Activated T-cell treated with anti-CD3 and anti-CD28 coated beads, Interleukin-2, amount 50 U/mL, for 24 hours (primary cell): ENCODE measurements at regions not wholly inside any gene's neighbourhood (a gene's known extent, or its start where the extent isn't known, plus 50 kb on each side); places are given as distances from the start of the nearest gene placed in this dataset.
A peak's percentile ranks its signal among the peaks of the same experiment; 100 is the strongest.

ENCODE experiments used
- DNase-seq: peaks from one replicate; pipeline ENCODE4 v3.0.0-alpha.2; 2020
- H3K27ac Mint-ChIP-seq: 2 replicates; pipeline ENCODE4 v1.8.0; 2020; ENCODE audit warnings: mild to moderate bottlenecking, mixed read lengths
- H3K27me3 Mint-ChIP-seq: 2 replicates; pipeline ENCODE4 v1.8.0; 2020; ENCODE audit warnings: mixed read lengths
- H3K36me3 Mint-ChIP-seq: 2 replicates; pipeline ENCODE4 v1.8.0; 2020; ENCODE audit warnings: low read depth, mixed read lengths
- H3K4me1 Mint-ChIP-seq: 2 replicates; pipeline ENCODE4 v1.8.0; 2020; ENCODE audit warnings: low read depth, mixed read lengths
- H3K4me3 Mint-ChIP-seq: 2 replicates; pipeline ENCODE4 v1.8.0; 2020; ENCODE audit warnings: mild to moderate bottlenecking, moderate library complexity, mixed read lengths
- H3K9me3 Mint-ChIP-seq: 2 replicates; pipeline ENCODE4 v1.8.0; 2020; ENCODE audit warnings: mixed read lengths

DNA sequence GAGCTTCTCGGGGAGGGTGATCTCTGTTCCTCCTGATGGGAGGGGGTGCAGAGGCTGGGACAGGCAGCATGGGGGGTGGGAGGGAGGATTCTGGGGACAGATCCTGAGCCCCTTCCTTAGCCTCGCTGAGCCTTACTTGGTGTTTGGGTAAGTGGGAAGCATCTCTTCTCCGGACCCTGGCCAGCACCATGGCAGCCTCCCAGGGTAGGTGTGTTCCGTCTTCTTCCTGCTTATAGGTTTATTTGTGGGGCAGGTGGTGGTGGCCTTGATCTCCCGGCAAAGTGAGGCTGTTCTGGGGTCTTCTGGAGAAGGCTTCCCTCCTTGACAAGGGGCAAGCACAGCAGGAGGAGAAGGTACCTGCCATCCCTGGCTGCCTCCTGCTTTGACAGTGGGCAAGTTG, 226.9 kb downstream of the GLRX3 start:
- Mint-ChIP-seq H3K9me3 (peaks cover 6% of the 10 kb centered on the region), H3K4me1 (no peaks in the 10 kb centered on the region), H3K27ac (no peak overlapping the region), H3K27me3 (peaks cover 2% of the 10 kb centered on the region), H3K4me3 (no peak overlapping the region), H3K36me3 (no peaks in the 10 kb centered on the region)
- peak; percentile 11 for DNase-seq

DNA sequence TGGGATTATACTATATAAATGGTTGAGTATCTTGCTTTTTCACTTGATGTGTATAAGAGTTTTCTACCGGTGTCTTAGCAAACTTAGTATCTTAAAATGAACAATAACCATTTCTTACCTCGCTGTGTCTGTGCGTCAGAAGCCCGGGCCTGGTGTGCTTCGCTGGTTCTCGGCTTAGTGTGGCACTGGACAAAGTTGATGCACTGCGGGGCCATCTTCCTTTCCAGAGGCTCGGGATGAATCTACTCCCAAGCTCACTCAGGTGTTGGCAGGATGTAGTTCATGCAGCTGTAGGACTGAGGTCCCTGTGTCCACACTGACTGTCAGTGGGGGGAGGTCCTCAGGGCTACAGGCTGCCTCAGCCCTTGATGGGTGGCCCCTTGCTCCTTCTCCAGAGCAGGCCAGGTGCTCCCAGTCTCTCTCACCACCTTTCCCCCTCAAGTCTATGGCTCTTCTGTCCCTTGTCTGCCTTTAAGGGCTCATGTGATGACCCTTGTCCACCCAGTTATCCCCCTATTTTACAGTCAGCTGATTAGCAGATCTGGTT, 227.8 kb downstream of the GLRX3 start:
- no peak for DNase-seq
- Mint-ChIP-seq H3K9me3 (peaks cover 6% of the 10 kb centered on the region), H3K36me3 (no peaks in the 10 kb centered on the region), H3K27ac (no peak overlapping the region), H3K4me3 (no peak overlapping the region), H3K27me3 (peaks cover 2% of the 10 kb centered on the region), H3K4me1 (no peaks in the 10 kb centered on the region)

DNA sequence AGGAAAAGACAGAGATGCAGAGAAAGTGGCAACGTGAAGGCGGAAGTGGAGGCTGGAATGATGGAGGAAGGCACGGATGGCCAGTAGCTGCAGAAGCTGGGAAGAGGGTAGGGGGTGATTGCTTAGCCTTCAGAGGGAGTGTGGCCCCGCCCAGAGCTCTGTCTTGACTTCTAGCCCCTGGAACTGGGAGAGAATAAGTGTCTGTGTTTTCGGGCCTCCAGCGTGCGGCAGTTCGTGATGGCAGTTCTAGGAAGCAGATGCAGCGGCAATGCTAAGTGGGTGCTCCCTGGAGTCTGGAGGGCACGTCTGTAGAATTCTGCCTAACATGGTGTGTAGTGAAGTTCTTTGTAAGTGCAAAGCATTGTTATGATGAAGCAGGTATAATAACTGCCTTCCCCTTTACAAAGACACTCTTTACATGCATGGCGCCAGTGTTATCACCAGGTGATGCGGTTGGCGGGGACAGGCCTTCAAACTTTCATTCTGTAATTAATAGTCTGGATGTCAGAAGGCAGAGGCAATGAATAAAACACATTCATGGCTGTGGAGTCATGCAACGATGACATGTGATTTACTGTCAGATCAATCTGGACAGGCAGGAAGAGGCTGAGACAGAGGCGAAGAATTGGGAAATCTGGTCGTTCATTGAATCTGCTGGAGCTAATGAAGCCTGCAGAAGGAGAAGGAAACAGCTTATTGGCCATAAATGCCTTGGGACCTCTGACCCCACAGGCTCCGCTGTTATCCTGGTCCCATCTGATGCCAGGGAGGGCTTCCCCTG, 228.6 kb downstream of the GLRX3 start:
- peak; percentile 6 for DNase-seq
- peaks cover 2% of the 10 kb centered on the region for H3K27me3 Mint-ChIP-seq
- H3K27ac Mint-ChIP-seq: no peak overlapping the region
- H3K4me3 Mint-ChIP-seq: no peak overlapping the region
- no peaks in the 10 kb centered on the region for H3K36me3 Mint-ChIP-seq
- H3K9me3 Mint-ChIP-seq: peaks cover 2% of the 10 kb centered on the region
- H3K4me1 Mint-ChIP-seq: no peaks in the 10 kb centered on the region

DNA sequence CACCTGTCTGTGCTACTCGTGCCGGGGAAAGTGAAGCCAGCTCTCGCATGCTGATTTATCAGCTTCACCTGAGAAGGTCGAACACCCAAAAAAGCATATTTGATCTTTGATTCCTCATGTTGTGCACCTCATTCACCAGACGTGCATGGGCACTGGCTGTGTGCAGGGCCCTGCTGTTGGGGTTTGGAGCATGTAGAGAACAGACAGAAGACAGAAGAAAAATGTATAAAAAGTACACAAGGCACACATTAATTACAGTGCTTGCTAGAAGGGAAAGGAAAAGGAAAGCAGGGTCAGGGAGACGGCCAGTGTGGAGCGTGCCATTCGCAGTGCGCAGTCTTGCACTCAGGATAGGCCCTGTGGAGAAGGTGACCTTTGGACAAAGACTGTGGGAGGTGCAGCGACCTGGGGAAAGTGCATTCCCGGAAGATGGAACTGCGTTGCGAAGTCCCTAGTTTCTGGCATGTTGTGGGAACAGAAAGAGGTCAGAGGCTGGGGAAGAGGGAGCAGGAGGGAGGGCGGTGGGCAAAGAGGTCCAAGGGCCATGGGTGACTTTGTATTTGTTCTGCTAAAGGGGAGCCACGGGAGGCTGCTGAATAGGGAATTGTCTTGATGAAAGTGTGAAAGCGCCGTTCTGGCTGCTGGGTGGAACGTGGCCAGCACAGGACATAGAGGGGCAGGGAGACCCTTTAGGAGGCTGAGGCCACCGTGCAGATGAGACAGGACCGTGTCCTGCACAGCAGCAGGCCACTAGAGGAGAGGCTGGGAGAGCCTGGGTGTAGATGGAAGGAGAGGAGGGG, 232.8 kb downstream of the GLRX3 start:
- Mint-ChIP-seq H3K9me3 (peaks cover 2% of the 10 kb centered on the region), H3K36me3 (no peaks in the 10 kb centered on the region), H3K27me3 (no peaks in the 10 kb centered on the region), H3K27ac (no peak overlapping the region), H3K4me1 (no peaks in the 10 kb centered on the region), H3K4me3 (no peak overlapping the region)
- DNase-seq: peak; percentile 8

DNA sequence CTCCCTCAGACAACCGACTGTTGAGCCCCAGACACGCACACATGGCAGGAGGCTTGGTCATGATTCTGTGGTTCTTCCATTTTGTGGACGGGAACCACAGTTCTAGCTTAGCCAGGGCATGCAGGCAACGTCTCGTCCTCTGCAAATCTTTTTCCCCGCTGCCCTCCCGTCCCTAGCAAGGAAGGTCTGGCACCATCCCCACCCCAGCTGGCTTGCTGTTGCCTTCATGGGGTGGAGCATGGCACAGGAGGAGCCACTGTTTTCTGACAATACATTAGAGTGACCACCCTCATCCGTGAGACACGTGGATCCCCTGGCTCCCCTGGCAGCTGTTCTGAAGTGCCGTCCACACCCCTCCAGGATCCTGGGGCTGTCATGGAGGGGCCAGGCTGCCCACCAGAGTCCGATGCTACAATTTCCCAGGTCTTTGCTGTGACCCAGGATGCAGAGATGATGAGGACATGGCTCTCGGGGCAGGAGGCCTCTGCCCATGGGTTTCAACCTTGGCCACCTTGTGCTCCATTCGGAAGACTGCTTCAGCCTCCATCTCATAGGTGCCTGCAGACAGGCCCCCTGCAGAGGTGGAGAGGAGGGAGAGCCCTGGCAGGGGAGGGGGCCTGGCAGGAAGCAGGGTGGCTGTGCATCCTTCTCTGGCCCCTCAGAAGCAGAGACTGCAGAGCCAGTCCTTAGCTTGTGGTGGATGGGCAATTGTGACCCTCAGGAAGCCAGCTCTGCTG, 233.6 kb downstream of the GLRX3 start:
- DNase-seq: peak; percentile 17
- H3K36me3 Mint-ChIP-seq: no peaks in the 10 kb centered on the region
- H3K27ac Mint-ChIP-seq: no peak overlapping the region
- H3K27me3 Mint-ChIP-seq: no peaks in the 10 kb centered on the region
- H3K9me3 Mint-ChIP-seq: peaks cover 2% of the 10 kb centered on the region
- no peaks in the 10 kb centered on the region for H3K4me1 Mint-ChIP-seq
- no peak overlapping the region for H3K4me3 Mint-ChIP-seq

DNA sequence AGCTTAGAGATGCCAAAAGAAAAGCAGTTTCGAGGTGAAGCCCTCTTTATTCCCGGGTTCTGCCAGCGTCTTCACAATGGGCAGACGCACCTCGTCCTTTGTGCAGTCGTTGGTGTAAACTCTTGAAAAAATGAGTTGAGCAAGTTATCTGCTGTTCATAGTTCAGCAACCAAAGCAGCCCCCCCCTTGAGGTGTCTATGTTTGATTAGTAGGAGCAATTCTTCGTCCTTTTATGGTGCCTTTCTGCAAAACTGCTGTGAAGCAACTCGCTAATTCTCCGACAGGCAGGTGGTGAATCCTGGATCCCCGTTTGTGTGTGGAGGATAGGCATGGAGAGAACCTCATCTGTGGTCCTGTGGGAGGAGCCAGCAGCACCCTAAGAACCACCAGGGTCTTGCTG, 234.5 kb downstream of the GLRX3 start:
- Mint-ChIP-seq H3K9me3 (peaks cover 2% of the 10 kb centered on the region), H3K36me3 (no peaks in the 10 kb centered on the region), H3K4me3 (no peak overlapping the region), H3K27me3 (no peaks in the 10 kb centered on the region), H3K27ac (no peak overlapping the region), H3K4me1 (no peaks in the 10 kb centered on the region)
- no peak for DNase-seq

DNA sequence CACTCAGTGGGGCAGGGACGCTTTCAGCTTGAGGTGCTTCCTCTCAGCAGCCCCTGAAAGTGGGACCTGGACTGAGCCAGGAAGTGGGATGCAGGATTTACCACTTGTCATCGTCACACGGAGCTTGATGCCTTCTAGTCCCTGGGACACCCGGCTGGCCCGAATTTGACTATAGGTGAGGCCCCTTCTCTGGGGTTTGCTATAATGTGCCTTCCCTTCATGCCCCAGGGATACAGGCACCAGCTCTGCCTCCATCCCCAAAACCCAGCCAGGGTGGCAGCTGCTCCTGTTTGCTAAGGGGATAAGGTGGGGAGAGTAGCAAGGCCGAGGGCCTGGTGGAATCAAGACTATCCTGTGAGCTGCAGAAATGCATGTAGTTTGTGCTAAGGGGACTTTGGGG, 235.0 kb downstream of the GLRX3 start:
- H3K4me3 Mint-ChIP-seq: no peak overlapping the region
- no peak for DNase-seq
- no peaks in the 10 kb centered on the region for H3K4me1 Mint-ChIP-seq
- no peak overlapping the region for H3K27ac Mint-ChIP-seq
- H3K27me3 Mint-ChIP-seq: no peaks in the 10 kb centered on the region
- H3K9me3 Mint-ChIP-seq: no peaks in the 10 kb centered on the region
- H3K36me3 Mint-ChIP-seq: no peaks in the 10 kb centered on the region

DNA sequence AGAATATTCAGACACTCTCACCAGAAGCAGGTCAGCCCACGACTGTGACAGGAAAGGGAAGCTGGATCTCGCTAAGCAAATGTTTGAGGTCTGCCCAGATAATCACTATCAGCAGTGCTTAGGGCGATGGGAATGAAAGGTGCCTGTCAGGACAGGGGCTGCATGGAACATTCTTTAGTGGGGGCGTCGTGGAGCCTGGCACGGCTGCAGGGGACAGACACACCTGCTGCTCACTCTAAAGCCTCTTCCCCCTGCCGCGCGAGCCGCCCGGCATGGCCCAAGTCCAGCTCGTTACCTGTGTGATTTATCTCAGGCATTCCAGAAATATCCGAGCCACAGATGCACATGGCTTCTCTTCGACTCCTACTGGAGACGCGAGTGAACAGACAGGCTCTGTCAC, 235.5 kb downstream of the GLRX3 start:
- Mint-ChIP-seq H3K27ac (no peak overlapping the region), H3K27me3 (no peaks in the 10 kb centered on the region), H3K9me3 (no peaks in the 10 kb centered on the region), H3K36me3 (no peaks in the 10 kb centered on the region), H3K4me3 (no peak overlapping the region), H3K4me1 (no peaks in the 10 kb centered on the region)
- DNase-seq: no peak

DNA sequence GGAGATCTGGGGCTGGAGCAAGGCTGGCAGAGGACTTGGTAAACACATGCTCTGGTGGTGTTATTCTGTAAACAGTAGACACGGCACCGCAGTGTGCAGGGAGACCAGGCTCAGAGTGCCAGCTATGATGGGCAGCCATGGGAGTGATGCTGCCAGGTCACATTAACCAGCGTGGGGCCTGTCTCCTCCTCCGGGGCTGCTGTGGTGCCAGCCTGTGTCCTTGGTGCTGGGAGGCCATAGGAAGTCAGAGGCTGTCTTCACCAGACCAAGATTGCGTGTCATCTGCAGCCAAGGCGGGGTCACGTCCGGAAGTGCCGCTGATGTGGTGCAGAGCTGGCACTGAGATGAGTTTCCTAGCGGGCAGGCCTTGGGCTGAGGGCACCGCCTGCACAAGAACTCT, 236.0 kb downstream of the GLRX3 start:
- no peak overlapping the region for H3K27ac Mint-ChIP-seq
- no peaks in the 10 kb centered on the region for H3K27me3 Mint-ChIP-seq
- no peak overlapping the region for H3K4me3 Mint-ChIP-seq
- H3K4me1 Mint-ChIP-seq: no peaks in the 10 kb centered on the region
- no peak for DNase-seq
- no peaks in the 10 kb centered on the region for H3K36me3 Mint-ChIP-seq
- H3K9me3 Mint-ChIP-seq: no peaks in the 10 kb centered on the region

DNA sequence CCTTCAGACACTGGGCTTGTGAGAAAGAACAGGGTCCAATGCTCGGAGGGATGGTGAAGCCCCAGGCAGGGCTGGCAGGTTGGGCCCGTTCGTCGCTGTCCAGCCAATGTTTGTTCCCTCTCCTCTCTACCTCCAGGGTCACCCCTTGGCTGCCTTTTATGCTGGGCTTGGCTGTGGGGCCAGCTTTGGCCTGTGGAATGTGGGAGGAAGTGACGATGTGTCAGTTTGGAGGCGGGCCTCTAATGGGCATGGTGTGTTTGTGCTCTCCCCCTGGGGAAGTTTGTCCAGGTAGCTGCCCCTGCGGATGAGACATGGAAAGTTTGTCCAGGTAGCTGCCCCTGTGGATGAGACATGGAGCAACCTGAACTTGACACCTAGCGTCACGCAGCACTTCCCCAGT, 236.7 kb downstream of the GLRX3 start:
- Mint-ChIP-seq H3K27me3 (peaks cover 2% of the 10 kb centered on the region), H3K4me3 (no peak overlapping the region), H3K9me3 (no peaks in the 10 kb centered on the region), H3K4me1 (no peaks in the 10 kb centered on the region), H3K36me3 (no peaks in the 10 kb centered on the region), H3K27ac (no peak overlapping the region)
- DNase-seq: no peak

DNA sequence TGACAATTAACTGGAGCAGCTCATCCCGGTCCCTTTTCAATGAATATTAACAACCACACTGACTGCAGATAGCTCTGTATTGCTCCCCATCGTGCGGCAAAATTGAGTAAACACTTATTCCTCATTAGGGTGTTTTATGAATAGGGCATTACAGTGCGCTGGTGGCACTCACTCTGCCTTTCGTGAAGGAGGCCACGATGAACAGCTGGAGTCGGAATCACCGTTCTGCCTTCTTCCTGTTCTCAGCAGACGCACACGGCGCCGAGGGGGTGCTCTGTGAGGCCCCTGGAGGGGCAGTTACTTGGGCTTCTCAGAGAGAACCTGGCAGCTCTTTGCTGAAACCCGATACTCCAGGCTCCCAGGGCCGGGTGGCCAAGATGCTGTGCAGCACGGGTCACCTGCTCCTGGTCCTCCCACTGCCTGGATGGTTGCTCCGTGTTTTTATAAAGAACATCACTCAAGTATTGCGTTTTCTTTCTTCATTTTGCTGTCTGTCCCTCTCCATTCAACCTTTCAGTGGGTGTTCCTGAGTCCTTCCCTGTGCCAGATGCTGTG, 241.9 kb downstream of the GLRX3 start:
- DNase-seq: no peak
- H3K36me3 Mint-ChIP-seq: no peaks in the 10 kb centered on the region
- H3K27me3 Mint-ChIP-seq: peaks cover 2% of the 10 kb centered on the region
- H3K4me1 Mint-ChIP-seq: no peaks in the 10 kb centered on the region
- no peak overlapping the region for H3K4me3 Mint-ChIP-seq
- no peaks in the 10 kb centered on the region for H3K9me3 Mint-ChIP-seq
- H3K27ac Mint-ChIP-seq: no peak overlapping the region

DNA sequence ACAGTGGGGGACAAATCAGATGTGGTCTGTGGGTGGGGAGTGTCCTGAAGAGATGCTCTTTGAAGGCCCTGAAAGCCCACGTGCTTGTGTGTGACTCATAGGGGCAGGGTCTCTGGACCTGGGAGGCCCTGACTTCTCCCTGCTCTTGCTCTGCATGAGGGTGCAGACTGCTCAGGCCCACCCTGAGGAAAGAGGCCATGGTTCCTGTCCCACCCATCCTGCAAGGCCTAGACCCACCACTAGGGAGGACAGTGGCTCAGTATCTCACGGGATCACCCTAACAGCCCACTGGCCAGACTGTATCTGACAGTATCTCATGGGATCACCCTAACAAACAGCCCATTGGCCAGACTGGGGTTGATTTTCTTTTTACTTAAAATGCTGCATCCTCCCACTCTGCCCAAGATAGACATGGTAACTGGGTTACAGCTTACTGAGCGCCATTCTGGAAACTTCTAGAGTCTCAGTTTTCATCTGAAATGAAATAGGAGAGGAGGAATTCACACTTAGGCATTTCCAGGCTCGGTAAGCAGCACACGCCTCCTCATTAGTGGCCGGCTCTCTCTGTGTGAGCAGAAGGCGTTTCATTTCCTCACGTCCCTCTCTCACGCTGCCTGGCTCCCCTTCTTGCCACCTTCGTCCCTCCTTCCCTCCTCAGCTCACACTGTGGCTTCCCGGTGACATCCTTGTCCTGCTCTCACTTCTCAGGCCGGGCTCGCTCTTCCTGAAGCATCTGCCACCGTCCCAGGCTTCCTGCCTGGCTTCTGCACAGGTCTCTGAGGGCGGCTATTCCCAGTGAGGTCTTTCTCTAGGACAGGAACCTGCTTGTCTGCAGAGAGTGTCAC, 242.6 kb downstream of the GLRX3 start:
- H3K4me1 Mint-ChIP-seq: no peaks in the 10 kb centered on the region
- H3K27ac Mint-ChIP-seq: no peak overlapping the region
- H3K9me3 Mint-ChIP-seq: peaks cover 5% of the 10 kb centered on the region
- no peak overlapping the region for H3K4me3 Mint-ChIP-seq
- no peak for DNase-seq
- H3K27me3 Mint-ChIP-seq: peaks cover 2% of the 10 kb centered on the region
- no peaks in the 10 kb centered on the region for H3K36me3 Mint-ChIP-seq

DNA sequence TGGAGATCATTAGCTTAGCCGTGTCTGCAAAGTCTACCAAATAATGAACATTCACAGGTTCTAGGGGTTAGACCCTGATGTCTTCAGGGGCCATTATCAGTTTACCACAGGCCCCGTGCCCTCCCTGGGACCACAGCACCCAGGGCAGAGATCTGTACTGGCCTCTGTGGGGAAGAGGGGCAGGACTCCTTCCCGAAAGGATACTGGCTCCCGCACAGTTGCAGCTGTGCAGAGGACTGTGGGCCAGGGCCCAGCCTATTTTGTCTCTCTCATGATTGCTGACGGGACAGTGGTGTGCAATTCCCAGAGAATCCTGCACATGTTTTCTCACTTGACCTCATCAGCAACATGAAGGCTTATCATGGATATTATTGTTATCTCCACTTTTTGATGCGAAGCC, 243.9 kb downstream of the GLRX3 start:
- H3K36me3 Mint-ChIP-seq: no peaks in the 10 kb centered on the region
- H3K9me3 Mint-ChIP-seq: peaks cover 18% of the 10 kb centered on the region
- H3K27ac Mint-ChIP-seq: no peak overlapping the region
- H3K4me1 Mint-ChIP-seq: no peaks in the 10 kb centered on the region
- DNase-seq: no peak
- peaks cover 2% of the 10 kb centered on the region for H3K27me3 Mint-ChIP-seq
- no peak overlapping the region for H3K4me3 Mint-ChIP-seq

DNA sequence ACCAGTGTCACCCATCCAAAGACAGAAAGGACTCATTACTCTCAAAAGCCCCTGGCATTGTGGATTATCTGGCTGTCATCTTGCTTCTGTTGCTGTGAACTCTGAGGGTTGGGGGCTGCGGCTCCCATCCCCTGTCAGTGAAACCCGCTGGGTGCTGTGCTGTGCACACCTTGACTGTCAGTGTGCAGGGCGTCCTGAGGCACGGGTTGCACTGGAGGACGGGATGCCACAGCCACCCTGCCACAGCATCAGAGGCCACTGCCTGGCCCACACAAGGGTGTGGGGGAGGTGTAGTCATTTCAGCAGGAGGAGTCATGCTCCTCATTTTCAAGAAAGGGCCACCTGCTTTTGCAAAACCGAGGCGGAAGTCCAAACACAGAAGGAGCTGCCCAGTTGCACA, 245.8 kb downstream of the GLRX3 start:
- Mint-ChIP-seq H3K27ac (no peak overlapping the region), H3K4me1 (no peaks in the 10 kb centered on the region), H3K4me3 (no peak overlapping the region), H3K36me3 (no peaks in the 10 kb centered on the region), H3K27me3 (peaks cover 2% of the 10 kb centered on the region), H3K9me3 (peaks cover 20% of the 10 kb centered on the region)
- DNase-seq: no peak
